Ascending aorta (tissue), 2 donors: ENCODE measurements at regions not wholly inside any gene's neighbourhood (a gene's known extent, or its start where the extent isn't known, plus 50 kb on each side); places are given as distances from the start of the nearest gene placed in this dataset.

Experiments
- DNase-seq, 2 donors: peaks; one replicate each; pipeline ENCODE4 v3.0.0-alpha.2; 2019; ENCODE audit warnings: low spot score in 2 of 2
- H3K27ac ChIP-seq, 2 donors: fragments of 200-600 bp; sonication (generic); one replicate each; pipeline ENCODE4 v1.5.1; 2016 to 2017; ENCODE audit warnings: mild to moderate bottlenecking in 1 of 2
- H3K27me3 ChIP-seq: fragments of 200-600 bp; sonication (generic); one replicate; pipeline ENCODE4 v1.5.1; 2017
- H3K36me3 ChIP-seq, 2 donors: fragments of 200-600 bp; sonication (generic); one replicate each; pipeline ENCODE4 v1.5.1; 2016
- H3K4me1 ChIP-seq, 2 donors: fragments of 200-600 bp; sonication (generic); one replicate each; pipeline ENCODE4 v1.5.1; 2016 to 2017; ENCODE audit warnings: mild to moderate bottlenecking in 1 of 2
- H3K4me3 ChIP-seq, 2 donors: fragments of 200-600 bp; sonication (generic); one replicate each; pipeline ENCODE4 v1.5.1; 2016 to 2017; ENCODE audit warnings: mild to moderate bottlenecking in 1 of 2
- H3K9me3 ChIP-seq, 2 donors: fragments of 200-600 bp; sonication (generic); one replicate each; pipeline ENCODE4 v1.5.1; 2016
- CTCF ChIP-seq, 3 experiments: fragments of 200-600 bp in 2 of 3; fragments of 450-650 bp in 1 of 3; sonication (generic) in 2 of 3; IDR thresholded peaks; one replicate each; pipeline ENCODE4 v1.5.1; 2016 to 2019; ENCODE audit warnings: antibody characterized with exemption in 3 of 3, mild to moderate bottlenecking in 1 of 3, moderate library complexity in 1 of 3
- intact Hi-C: fragments of 100-400 bp; cut with DNase I; formaldehyde crosslinking; loops from one replicate; pipeline ENCODE4 v1.15.1; 2023

- Histone ChIP-seq H3K27ac (no peak overlapping the region), H3K4me3 (no peak overlapping the region), H3K27me3 (no peaks in the 10 kb centered on the region), H3K36me3 (no peaks in the 10 kb centered on the region), H3K4me1 (no peaks in the 10 kb centered on the region), H3K9me3 (no peaks in the 10 kb centered on the region)
- intact Hi-C loops = no loop called here
- no peak for TF ChIP-seq CTCF (IDR thresholded peaks at IDR 0.05)
- DNase-seq = no peak
Observed at GRCh38 chr4:84441758-84442377, 57.2 kb downstream of the NKX6-1 start.

- H3K27me3 ChIP-seq = no peaks in the 10 kb centered on the region
- no peak overlapping the region for H3K27ac ChIP-seq
- H3K9me3 ChIP-seq = no peaks in the 10 kb centered on the region
- no peak for DNase-seq
- intact Hi-C loops = no loop called here
- TF ChIP-seq CTCF (IDR thresholded peaks at IDR 0.05) = no peak
- no peaks in the 10 kb centered on the region for H3K4me1 ChIP-seq
- H3K4me3 ChIP-seq = no peak overlapping the region
- no peaks in the 10 kb centered on the region for H3K36me3 ChIP-seq
Observed at GRCh38 chr4:84439996-84440395, 59.1 kb downstream of the NKX6-1 start.

- DNase-seq = no peak
- no peak overlapping the region for H3K27ac ChIP-seq
- no peak for TF ChIP-seq CTCF (IDR thresholded peaks at IDR 0.05)
- no peaks in the 10 kb centered on the region for H3K4me1 ChIP-seq
- H3K36me3 ChIP-seq = no peaks in the 10 kb centered on the region
- no peaks in the 10 kb centered on the region for H3K27me3 ChIP-seq
- intact Hi-C loops = no loop called here
- no peak overlapping the region for H3K4me3 ChIP-seq
- H3K9me3 ChIP-seq = no peaks in the 10 kb centered on the region
Observed at GRCh38 chr4:84436812-84437211, 62.3 kb downstream of the NKX6-1 start.

GRCh38 chr4:84434344-84434743 lies 64.7 kb downstream of the NKX6-1 start:
- DNase-seq = no peak
- Histone ChIP-seq H3K9me3 (no peaks in the 10 kb centered on the region), H3K27ac (no peak overlapping the region), H3K4me1 (no peaks in the 10 kb centered on the region), H3K27me3 (no peaks in the 10 kb centered on the region), H3K36me3 (no peaks in the 10 kb centered on the region), H3K4me3 (no peak overlapping the region)
- TF ChIP-seq CTCF (IDR thresholded peaks at IDR 0.05) = no peak
- intact Hi-C loops = no loop called here

GRCh38 chr4:84433633-84434222 lies 65.4 kb downstream of the NKX6-1 start:
- no peaks in the 10 kb centered on the region for H3K36me3 ChIP-seq
- no peaks in the 10 kb centered on the region for H3K27me3 ChIP-seq
- H3K27ac ChIP-seq = no peak overlapping the region
- intact Hi-C loops = no loop called here
- no peak for TF ChIP-seq CTCF (IDR thresholded peaks at IDR 0.05)
- no peak for DNase-seq
- no peaks in the 10 kb centered on the region for H3K9me3 ChIP-seq
- H3K4me3 ChIP-seq = no peak overlapping the region
- no peaks in the 10 kb centered on the region for H3K4me1 ChIP-seq
